Ectodermal cell (in vitro differentiated cells): ENCODE measurements at regions not wholly inside any gene's neighbourhood (a gene's known extent, or its start where the extent isn't known, plus 50 kb on each side); places are given as distances from the start of the nearest gene placed in this dataset.

Experiments used
- H3K27ac ChIP-seq: 2 replicates; pipeline ENCODE4 v1.7.0; 2013; ENCODE audit warnings: mild to moderate bottlenecking, low read depth, low read length; ENCODE audit not compliant: insufficient read depth, poor library complexity, severe bottlenecking
- H3K27me3 ChIP-seq: 2 replicates; pipeline ENCODE4 v1.7.0; 2013; ENCODE audit warnings: mild to moderate bottlenecking, low read length; ENCODE audit not compliant: insufficient read depth, control insufficient read depth, poor library complexity, severe bottlenecking
- H3K36me3 ChIP-seq: one replicate; pipeline ENCODE4 v1.7.0; 2013; ENCODE audit warnings: low read length; ENCODE audit not compliant: control insufficient read depth, insufficient read depth
- H3K4me1 ChIP-seq: one replicate; pipeline ENCODE4 v1.7.0; 2013; ENCODE audit warnings: low read length; ENCODE audit not compliant: control insufficient read depth, insufficient read depth
- H3K4me3 ChIP-seq: 2 replicates; pipeline ENCODE4 v1.7.0; 2013; ENCODE audit warnings: low read depth, low read length, control low read depth; ENCODE audit not compliant: insufficient read depth
- H3K9me3 ChIP-seq: 2 replicates; pipeline ENCODE4 v1.7.0; 2013; ENCODE audit warnings: mild to moderate bottlenecking, low read length, moderate library complexity; ENCODE audit not compliant: control insufficient read depth
- WGBS, 2 experiments: methylation state at CpG; one replicate each; pipeline ENCODE4 v1.1.7; 2013; ENCODE audit warnings: missing lambda C conversion rate in 2 of 2; 5-methylcytosine and 5-hydroxymethylcytosine counted together

DNA sequence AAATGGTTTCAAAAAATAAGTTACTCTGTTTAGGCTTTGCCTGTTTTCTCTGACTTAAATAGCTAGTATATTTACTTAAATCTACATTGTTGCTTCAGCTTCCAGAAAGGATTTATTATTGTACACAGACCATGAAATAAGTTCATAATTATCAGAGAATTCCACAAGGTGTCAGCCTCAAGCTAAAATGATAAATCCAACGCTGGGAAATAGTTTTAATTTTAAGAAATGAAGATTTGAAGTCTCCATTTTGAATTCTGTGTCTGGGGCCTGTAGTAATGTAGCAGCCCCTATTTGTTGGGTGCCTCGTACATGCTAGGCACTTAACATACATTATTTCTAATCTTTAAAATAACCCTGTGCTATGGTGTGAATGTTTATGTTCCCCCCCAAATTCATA is 92.6 kb upstream of the KCNMB2 start:
- 95 to 100% methylated on average over 1 to 2 of the region's 2 CpGs for WGBS, 2 experiments
- Histone ChIP-seq H3K36me3 (no peaks in the 10 kb centered on the region), H3K9me3 (no peaks in the 10 kb centered on the region), H3K27me3 (no peaks in the 10 kb centered on the region), H3K4me3 (no peak overlapping the region), H3K4me1 (no peaks in the 10 kb centered on the region), H3K27ac (no peak overlapping the region)

DNA sequence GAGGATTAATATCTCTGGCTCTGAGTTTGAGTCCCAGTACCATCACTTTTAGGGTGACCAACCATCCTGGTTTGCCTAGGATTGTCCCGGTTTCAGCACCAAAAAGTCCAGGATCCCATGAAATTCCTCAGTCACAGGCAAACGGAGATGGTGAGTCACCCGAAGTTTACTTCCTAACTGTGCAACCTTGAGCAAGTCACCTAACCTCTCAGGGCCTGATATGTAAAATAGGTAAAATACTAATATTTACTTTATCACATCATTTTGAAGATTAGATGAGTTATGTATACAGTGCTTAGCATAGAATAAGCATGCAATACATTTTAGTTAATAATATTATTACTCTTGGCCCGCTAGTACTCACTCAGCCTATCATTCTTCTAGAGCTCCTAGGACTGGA is 91.1 kb upstream of the KCNMB2 start:
- Histone ChIP-seq H3K27me3 (no peaks in the 10 kb centered on the region), H3K4me1 (no peaks in the 10 kb centered on the region), H3K36me3 (no peaks in the 10 kb centered on the region), H3K4me3 (no peak overlapping the region), H3K9me3 (no peaks in the 10 kb centered on the region), H3K27ac (no peak overlapping the region)
- WGBS, 2 experiments = 94 to 98% methylated on average over 4 of the region's 4 CpGs

DNA sequence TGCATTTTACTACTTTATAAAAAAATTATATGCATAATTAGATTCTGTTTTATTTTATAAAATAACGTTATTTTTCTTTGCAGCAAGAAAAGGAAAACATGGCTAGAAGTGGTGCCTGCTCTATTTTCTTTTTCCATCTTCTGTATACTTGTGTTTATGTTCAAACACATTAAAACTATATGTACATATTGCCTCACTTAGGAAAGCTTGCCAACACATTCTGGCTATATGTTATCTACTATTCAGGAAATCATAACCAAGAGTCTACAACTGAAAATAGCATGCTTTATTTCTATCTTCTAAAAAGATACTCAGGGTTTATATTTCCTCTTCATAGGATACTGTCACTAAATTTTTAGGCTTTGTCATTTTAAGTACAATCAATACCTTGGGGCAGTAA is 90.2 kb upstream of the KCNMB2 start:
- H3K27me3 ChIP-seq = no peaks in the 10 kb centered on the region
- H3K27ac ChIP-seq = no peak overlapping the region
- no peaks in the 10 kb centered on the region for H3K9me3 ChIP-seq
- no CpG with 5 or more reads among the region's 1 CpG for WGBS, 2 experiments
- H3K4me1 ChIP-seq = no peaks in the 10 kb centered on the region
- H3K36me3 ChIP-seq = no peaks in the 10 kb centered on the region
- H3K4me3 ChIP-seq = no peak overlapping the region

DNA sequence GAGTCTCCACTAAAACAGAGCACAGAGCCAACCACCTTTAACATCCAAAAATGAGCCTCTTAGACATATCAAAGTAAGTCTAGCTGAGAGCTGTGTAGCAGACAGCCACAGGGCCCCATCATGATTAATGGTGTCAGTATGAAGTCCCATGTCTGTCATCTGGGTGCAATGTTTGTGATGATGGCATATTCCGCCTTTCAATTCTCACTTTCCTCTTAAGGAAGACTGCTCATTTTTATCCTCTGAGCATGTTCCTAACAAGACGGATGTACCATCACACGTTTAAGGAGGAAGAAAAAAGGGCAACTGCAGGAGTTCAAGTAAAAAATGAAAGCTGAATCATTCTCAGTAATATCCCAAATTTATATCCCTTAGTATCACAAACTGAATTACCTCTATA is 85.8 kb upstream of the KCNMB2 start:
- Histone ChIP-seq H3K27ac (no peak overlapping the region), H3K9me3 (no peaks in the 10 kb centered on the region), H3K4me1 (peaks cover 4% of the 10 kb centered on the region), H3K36me3 (no peaks in the 10 kb centered on the region), H3K4me3 (no peak overlapping the region), H3K27me3 (no peaks in the 10 kb centered on the region)
- 73% methylated on average over 3 of the region's 3 CpGs for WGBS, 2 experiments

DNA sequence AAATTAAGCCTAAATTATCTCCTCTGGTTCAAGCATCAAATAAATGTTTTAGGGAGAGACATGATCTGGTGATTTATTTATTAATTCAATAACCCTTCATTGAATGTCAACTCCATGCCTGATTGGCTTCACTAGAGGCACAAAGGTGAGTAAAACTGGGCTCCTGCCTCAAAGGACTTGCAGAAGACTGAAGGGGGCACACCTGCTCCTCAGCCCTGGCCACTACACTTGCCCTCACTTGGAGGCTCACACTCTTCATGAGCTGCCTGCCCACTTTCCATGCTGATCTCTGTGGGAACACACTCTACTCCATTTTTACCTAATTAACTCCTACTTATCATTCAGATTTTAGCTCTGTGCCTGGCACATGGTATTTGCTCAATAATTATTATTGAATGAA is 84.4 kb upstream of the KCNMB2 start:
- Histone ChIP-seq H3K9me3 (no peaks in the 10 kb centered on the region), H3K4me1 (peaks cover 4% of the 10 kb centered on the region), H3K27me3 (no peaks in the 10 kb centered on the region), H3K27ac (no peak overlapping the region), H3K4me3 (no peak overlapping the region), H3K36me3 (no peaks in the 10 kb centered on the region)

DNA sequence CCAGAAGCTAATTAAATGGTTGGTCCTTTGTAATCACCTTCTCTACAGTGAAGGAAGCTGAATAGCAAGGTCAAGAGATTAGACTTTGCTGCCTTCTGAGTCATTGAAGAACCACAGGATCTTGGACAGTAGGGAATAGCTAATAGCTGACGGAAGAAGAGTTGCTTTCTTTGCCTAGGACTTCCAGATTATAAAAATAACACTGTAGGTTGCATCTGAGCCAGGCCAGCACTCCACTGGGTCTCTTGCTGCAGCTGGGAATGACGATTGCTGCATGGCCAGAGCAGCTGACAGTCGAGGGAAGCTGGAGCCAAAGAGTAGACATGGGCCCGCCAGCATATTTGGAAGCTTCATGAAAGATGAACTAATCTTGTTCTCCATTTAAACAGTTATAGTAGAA is 81.5 kb upstream of the KCNMB2 start:
- 89 to 91% methylated on average over 3 to 4 of the region's 4 CpGs for WGBS, 2 experiments
- H3K27me3 ChIP-seq = no peaks in the 10 kb centered on the region
- H3K4me1 ChIP-seq = peaks cover 4% of the 10 kb centered on the region
- no peaks in the 10 kb centered on the region for H3K9me3 ChIP-seq
- H3K36me3 ChIP-seq = no peaks in the 10 kb centered on the region
- no peak overlapping the region for H3K27ac ChIP-seq
- H3K4me3 ChIP-seq = no peak overlapping the region

DNA sequence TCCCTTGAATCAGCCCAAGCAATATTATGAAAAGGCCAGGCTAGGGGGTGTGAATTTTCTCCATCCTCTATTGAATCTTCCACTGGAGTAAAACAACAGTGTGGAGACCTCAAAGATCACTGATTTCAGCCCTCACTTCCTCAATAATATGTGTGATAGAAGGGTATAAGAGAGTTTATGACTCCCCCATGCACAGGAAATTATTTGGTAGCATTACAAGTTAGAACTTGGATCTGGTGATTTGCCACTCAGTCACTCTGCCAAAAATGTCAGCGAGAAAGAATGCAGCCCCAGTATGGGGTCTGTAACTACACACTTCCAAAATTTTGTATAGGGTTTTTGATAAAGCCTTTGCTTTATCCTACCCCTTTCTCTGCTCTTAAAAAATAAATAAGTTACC is 81.0 kb upstream of the KCNMB2 start:
- Histone ChIP-seq H3K9me3 (no peaks in the 10 kb centered on the region), H3K27ac (no peak overlapping the region), H3K4me3 (no peak overlapping the region), H3K4me1 (peaks cover 4% of the 10 kb centered on the region), H3K27me3 (no peaks in the 10 kb centered on the region), H3K36me3 (no peaks in the 10 kb centered on the region)
- WGBS, 2 experiments = 82% methylated on average over 1 of the region's 1 CpG; no CpG with 5 or more reads in 1 of the 2 experiments

DNA sequence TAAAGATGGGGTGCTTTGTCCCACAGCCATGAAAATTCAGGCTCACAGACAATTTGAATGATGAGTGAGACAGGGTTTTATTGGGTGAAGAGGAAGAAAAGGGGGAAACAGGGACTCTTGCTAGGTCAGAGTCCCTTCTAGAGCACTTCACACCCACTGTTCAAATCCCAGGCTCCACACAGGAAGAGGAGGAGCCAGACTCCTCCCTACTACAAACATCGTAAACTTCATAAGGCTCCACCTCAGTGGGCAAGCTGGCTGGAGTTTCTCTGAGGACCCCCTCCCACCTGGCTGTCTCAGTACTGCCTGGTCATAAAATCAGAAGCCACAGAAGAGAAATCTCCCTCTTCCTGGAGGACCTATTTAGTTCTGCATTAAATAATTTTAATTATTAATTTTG is 80.3 kb upstream of the KCNMB2 start:
- Histone ChIP-seq H3K27ac (no peak overlapping the region), H3K4me1 (peaks cover 4% of the 10 kb centered on the region), H3K27me3 (no peaks in the 10 kb centered on the region), H3K9me3 (no peaks in the 10 kb centered on the region), H3K36me3 (no peaks in the 10 kb centered on the region), H3K4me3 (no peak overlapping the region)
- 93% methylated on average over 1 of the region's 1 CpG for WGBS, 2 experiments

DNA sequence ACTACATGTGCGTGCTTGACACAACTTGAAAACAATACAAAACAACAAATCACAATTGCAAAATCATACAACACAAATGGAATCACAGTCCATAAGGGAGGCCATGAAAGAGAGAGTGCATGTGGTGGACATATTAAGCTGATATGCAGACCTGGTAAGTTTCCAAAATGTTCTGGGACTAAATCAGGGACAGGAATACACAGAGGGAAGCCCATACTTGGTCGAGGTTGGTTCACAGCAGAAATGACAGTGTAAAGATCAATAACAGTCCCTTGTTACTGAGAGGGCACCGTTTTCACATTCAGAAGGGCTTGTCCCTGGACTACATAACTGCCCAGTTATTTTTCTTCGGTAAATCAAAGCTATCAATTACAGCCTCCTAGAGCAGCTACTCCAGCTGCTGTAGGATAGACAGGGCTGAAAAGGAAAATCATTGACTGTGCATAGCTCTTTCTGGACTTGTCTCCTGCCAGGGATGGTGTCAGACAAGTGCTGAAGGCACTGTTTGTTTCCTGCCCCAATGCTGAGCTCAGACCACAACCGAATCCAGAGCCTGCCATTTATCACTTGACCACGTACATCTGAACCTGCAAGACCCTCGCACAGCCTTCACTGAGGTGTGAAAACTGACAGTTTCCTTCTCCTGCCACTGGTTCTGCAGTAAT is 79.5 kb upstream of the KCNMB2 start:
- no peaks in the 10 kb centered on the region for H3K27me3 ChIP-seq
- H3K4me1 ChIP-seq = peaks cover 4% of the 10 kb centered on the region
- H3K36me3 ChIP-seq = no peaks in the 10 kb centered on the region
- H3K27ac ChIP-seq = no peak overlapping the region
- WGBS, 2 experiments = 78 to 79% methylated on average over 6 to 7 of the region's 7 CpGs
- no peaks in the 10 kb centered on the region for H3K9me3 ChIP-seq
- H3K4me3 ChIP-seq = no peak overlapping the region

DNA sequence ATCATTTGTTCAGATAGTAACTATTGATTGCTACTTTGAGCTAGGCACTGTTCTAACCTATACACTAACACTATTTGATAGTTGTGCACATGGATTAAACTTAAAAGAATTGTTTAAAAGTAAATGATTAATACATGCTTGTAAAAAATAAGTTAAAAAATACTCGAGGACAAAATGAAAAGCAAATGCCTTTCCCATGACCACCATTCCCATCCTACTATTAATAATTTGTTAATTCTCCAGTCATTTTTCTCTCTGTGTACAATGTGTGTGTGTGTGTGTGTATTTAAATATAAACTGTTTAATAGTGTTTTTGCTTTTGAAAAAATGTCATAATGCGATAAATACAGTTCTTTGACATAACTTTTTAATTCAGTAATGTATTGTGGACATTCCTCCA is 78.7 kb upstream of the KCNMB2 start:
- no peaks in the 10 kb centered on the region for H3K36me3 ChIP-seq
- no peaks in the 10 kb centered on the region for H3K27me3 ChIP-seq
- H3K9me3 ChIP-seq = no peaks in the 10 kb centered on the region
- 100% methylated on average over 1 of the region's 2 CpGs; no CpG with 5 or more reads in 1 of the 2 experiments for WGBS, 2 experiments
- no peak overlapping the region for H3K27ac ChIP-seq
- H3K4me3 ChIP-seq = no peak overlapping the region
- peaks cover 4% of the 10 kb centered on the region for H3K4me1 ChIP-seq
